Chondrocyte (in vitro differentiated cells): ENCODE measurements at regions not wholly inside any gene's neighbourhood (a gene's known extent, or its start where the extent isn't known, plus 50 kb on each side); places are given as distances from the start of the nearest gene placed in this dataset.

ENCODE experiments used
- DNase-seq: peaks from one replicate; pipeline ENCODE4 v3.0.0; 2021; ENCODE audit warnings: mixed read lengths, low spot score
- H3K27ac Mint-ChIP-seq: one replicate; pipeline ENCODE4 v1.8.0; 2021; ENCODE audit warnings: mild to moderate bottlenecking, moderate library complexity, mixed read lengths; ENCODE audit not compliant: unreplicated experiment
- H3K27me3 Mint-ChIP-seq: 2 replicates; pipeline ENCODE4 v1.8.0; 2021; ENCODE audit warnings: low read depth, mixed read lengths
- H3K36me3 Mint-ChIP-seq: 2 replicates; pipeline ENCODE4 v1.8.0; 2021; ENCODE audit warnings: low read depth, mixed read lengths
- H3K4me1 Mint-ChIP-seq: 2 replicates; pipeline ENCODE4 v1.8.0; 2021; ENCODE audit warnings: low read depth, mild to moderate bottlenecking, mixed read lengths
- H3K4me3 Mint-ChIP-seq: one replicate; pipeline ENCODE4 v1.8.0; 2021; ENCODE audit warnings: mild to moderate bottlenecking, moderate library complexity, mixed read lengths; ENCODE audit not compliant: unreplicated experiment
- H3K9me3 Mint-ChIP-seq: 2 replicates; pipeline ENCODE4 v1.8.0; 2021; ENCODE audit warnings: low read depth, mixed read lengths
- CTCF ChIP-seq: fragments of 200-600 bp; sonication (generic); IDR thresholded peaks from 2 replicates; pipeline ENCODE4 v1.5.0; 2021; ENCODE audit warnings: antibody characterized with exemption, mild to moderate bottlenecking, moderate library complexity

GRCh38 chr3:11089931-11090330, 64.4 kb upstream of the HRH1 start:
- Mint-ChIP-seq H3K27me3 (no peaks in the 10 kb centered on the region), H3K9me3 (no peaks in the 10 kb centered on the region), H3K4me1 (peaks cover 8% of the 10 kb centered on the region), H3K36me3 (no peaks in the 10 kb centered on the region), H3K4me3 (no peak overlapping the region), H3K27ac (no peak overlapping the region)
- no peak for DNase-seq
- no peak for TF ChIP-seq CTCF

GRCh38 chr3:11090551-11090950, 63.7 kb upstream of the HRH1 start:
- H3K4me3 Mint-ChIP-seq, result no peak overlapping the region
- H3K4me1 Mint-ChIP-seq, result peaks cover 8% of the 10 kb centered on the region
- H3K9me3 Mint-ChIP-seq, result no peaks in the 10 kb centered on the region
- no peaks in the 10 kb centered on the region for H3K36me3 Mint-ChIP-seq
- H3K27me3 Mint-ChIP-seq, result no peaks in the 10 kb centered on the region
- no peak for DNase-seq
- H3K27ac Mint-ChIP-seq, result no peak overlapping the region
- TF ChIP-seq CTCF, result no peak

GRCh38 chr3:11091088-11091590, 63.2 kb upstream of the HRH1 start:
- Mint-ChIP-seq H3K27me3 (no peaks in the 10 kb centered on the region), H3K9me3 (no peaks in the 10 kb centered on the region), H3K4me3 (no peak overlapping the region), H3K4me1 (peaks cover 13% of the 10 kb centered on the region), H3K36me3 (no peaks in the 10 kb centered on the region), H3K27ac (no peak overlapping the region)
- no peak for TF ChIP-seq CTCF
- no peak for DNase-seq

- H3K4me3 Mint-ChIP-seq, result no peak overlapping the region
- H3K27ac Mint-ChIP-seq, result no peak overlapping the region
- H3K36me3 Mint-ChIP-seq, result no peaks in the 10 kb centered on the region
- H3K27me3 Mint-ChIP-seq, result no peaks in the 10 kb centered on the region
- peaks cover 20% of the 10 kb centered on the region for H3K4me1 Mint-ChIP-seq
- DNase-seq, result no peak
- no peaks in the 10 kb centered on the region for H3K9me3 Mint-ChIP-seq
- no peak for TF ChIP-seq CTCF
Measured at GRCh38 chr3:11091791-11092190, 62.5 kb upstream of the HRH1 start.

GRCh38 chr3:11093823-11094340, 60.4 kb upstream of the HRH1 start:
- TF ChIP-seq CTCF, result no peak
- no peak overlapping the region for H3K4me3 Mint-ChIP-seq
- no peak for DNase-seq
- H3K27me3 Mint-ChIP-seq, result no peaks in the 10 kb centered on the region
- no peak overlapping the region for H3K27ac Mint-ChIP-seq
- H3K9me3 Mint-ChIP-seq, result no peaks in the 10 kb centered on the region
- peaks cover 30% of the 10 kb centered on the region for H3K4me1 Mint-ChIP-seq
- H3K36me3 Mint-ChIP-seq, result no peaks in the 10 kb centered on the region
